ENCODE measurements at regions not wholly inside any gene's neighbourhood (a gene's known extent, or its start where the extent isn't known, plus 50 kb on each side); places are given as distances from the start of the nearest gene placed in this dataset.
"Not testable (repeated sequence)": the region's sequence is repeated elsewhere in the genome, so short reads cannot be mapped to it uniquely, and the experiment has no call there.

- no peak for DNase-seq
Measured at GRCh38 chr11:80986421-80987074, 1545.7 kb upstream of the TENM4 start.

DNA sequence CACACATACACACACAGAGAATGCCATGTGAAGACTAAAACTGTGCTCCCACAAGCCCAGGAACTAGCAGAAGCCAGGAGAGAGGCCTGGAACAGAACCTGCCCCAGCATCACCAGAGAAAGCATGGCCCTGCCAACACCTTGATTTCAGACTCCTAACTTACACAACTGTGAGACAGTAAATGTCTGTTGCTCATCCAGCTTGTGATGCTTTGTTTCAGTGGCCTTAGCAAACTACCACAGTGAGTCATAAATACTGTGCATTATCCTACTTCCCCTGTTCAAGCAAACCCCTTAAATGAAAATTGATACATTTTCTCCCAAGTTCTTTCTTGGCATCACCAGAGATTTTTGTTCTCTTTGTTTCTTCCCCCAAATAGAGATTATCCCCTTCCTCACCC is 1539.4 kb upstream of the TENM4 start:
- no peak for DNase-seq

GRCh38 chr11:80973786-80974185 is 1533.0 kb upstream of the TENM4 start:
- no peak for DNase-seq

DNA sequence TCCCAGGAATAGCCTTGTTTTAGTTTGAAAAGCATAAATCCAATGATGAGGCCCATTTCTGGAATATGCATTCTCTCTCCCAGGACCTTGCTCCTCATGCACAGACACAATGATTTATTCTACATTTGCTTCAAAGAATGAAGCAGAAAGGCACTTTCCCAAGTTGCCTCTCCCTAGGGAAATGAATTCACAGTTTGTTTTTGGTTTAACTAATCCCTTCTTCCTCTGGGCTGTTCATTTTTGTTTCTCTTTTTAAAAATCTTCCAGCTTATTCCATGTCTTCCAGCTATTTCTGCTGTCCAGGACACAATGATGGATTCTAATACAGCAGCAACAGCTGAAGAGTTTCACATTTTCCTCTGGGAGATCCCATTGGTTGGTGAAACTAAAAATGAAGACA is 1529.2 kb upstream of the TENM4 start:
- DNase-seq: no peak

DNA sequence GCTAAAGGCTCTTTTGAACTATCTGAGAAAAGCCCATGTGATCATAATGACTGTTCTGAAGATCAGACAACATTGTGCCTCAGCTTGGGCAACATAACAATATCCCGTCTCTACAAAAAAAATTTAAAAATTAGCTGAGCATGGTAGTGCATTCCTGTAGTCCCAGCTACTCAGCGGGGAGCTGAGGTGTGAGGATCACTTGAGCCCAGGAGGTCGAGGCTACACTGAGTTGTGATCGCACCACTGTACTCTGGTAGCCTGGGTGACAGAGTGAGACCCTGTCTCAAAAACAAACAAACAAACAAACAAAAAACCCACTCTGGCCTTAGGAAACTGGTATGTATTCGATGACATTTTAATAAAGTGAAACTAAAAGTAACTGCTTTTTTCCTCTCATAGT is 1526.8 kb upstream of the TENM4 start:
- DNase-seq: no peak

GRCh38 chr11:80960381-80961029 is 1519.7 kb upstream of the TENM4 start:
- DNase-seq: no peak

DNA sequence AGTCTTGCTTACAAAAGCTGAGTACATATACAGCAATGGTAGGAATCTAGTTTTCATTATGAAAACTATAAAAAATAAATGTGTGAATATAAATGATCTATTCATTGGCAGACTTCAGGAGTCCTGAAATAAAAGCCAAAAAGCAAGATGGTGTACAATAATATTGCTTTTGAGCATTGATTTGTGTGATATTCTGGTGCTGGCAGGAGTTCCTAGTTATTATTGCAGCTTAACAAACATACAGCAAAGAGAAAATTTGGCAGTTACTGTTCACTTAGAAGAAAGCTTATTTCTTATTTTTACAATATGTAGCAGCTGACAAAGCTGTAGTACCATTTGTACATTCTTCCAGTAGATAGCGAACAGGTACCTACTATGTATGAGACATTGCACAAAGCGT is 1518.9 kb upstream of the TENM4 start:
- no peak for DNase-seq

- no peak for DNase-seq
Measured at GRCh38 chr11:80958987-80959386, 1518.2 kb upstream of the TENM4 start.

GRCh38 chr11:80958361-80958760 is 1517.5 kb upstream of the TENM4 start:
- DNase-seq: no peak

- no peak for DNase-seq
Measured at GRCh38 chr11:80955588-80955987, 1514.8 kb upstream of the TENM4 start.

- DNase-seq: no peak
Measured at GRCh38 chr11:80948781-80949180, 1508.0 kb upstream of the TENM4 start.

DNA sequence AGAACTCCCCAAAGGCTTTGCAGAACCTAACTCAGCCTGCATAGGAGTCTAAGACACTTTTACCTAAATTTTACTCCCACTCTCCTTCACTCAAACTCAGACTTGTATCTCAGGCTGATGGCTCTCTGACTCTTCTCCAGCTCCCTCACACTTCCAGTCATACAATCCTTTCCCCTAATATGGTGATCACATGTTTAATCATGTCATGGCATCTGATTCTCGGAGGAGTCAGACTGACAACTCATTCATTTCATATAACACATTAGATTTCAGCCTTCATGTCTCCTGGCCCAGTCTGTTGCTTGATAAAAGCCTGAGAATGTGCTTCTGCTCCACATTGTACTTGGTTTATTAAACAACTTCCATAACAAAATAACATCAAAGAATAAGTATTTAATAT is 1503.9 kb upstream of the TENM4 start:
- DNase-seq: no peak

GRCh38 chr11:80943226-80943625 is 1502.4 kb upstream of the TENM4 start:
- no peak for DNase-seq

- DNase-seq: no peak
Measured at GRCh38 chr11:80937842-80938241, 1497.0 kb upstream of the TENM4 start.

DNA sequence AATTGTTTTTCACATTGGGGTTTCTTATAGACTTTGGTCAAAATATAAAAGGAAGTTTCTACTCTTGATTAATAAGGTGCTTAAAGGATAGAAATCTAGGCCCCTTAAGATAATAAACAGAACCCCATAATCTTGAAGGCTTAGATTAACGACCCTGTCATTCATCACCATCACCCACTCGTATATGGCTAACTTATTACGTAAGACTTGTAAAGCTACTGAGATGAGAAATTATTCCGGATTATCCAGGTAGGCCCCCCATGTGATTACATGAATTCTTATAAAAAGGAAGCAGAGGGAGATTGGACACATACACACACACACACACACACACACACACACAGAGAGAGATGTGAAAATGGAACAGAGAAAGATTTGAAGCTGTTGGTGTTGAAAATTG is 1489.2 kb upstream of the TENM4 start:
- no peak for DNase-seq

DNA sequence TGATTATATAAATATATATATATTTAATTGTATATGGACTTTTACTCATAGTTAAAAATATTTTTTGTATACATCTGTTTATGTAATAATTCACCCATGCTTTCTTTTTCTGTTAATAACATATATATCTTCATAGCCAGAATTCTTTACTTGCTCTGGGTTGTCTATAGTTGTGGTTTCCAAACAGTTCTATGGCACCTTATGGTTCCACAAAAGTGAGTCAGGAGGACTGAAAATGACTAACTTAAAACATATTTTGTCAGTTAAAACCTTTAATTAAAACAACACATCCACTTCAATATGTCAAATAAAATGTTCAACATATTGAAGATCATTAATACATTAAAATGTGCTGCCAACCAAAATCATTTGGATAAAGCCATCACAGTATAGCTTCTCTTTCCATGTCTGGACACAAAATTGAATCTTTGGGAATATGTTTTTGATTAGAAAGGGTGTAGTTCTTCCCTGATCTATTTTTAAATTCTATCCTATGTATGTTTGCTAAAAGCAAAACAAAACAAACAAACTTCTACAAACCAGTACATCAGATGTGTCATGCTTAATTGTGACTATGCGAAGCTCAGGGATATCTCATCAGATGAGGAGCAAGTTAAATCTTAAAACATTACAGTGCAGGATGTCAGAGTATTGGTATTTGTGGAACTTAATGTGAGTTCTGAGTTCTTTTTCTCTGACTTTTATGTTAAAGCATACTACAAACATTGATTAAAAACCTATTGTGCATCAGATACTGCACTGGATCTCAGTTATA is 1488.4 kb upstream of the TENM4 start:
- DNase-seq: no peak

DNA sequence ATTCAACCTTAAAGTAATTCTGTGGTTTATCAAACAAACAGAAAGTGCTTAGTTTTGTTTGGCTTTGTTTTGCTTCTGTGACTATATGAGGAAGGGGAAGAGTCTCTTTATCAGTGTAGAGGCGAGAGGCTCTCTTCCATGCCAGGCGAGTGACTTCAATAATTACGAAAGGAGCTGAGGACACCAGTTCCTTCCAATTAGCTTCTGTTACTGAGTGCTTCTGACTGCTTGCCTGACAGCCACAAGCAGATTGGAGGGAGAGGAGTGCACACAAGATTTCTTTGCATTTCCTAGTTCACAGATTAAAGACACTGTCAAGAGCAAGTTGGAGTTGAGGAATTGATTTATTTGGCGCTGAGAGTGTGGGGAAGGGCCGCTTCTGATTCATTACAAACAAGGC is 1484.5 kb upstream of the TENM4 start:
- DNase-seq: no peak

DNA sequence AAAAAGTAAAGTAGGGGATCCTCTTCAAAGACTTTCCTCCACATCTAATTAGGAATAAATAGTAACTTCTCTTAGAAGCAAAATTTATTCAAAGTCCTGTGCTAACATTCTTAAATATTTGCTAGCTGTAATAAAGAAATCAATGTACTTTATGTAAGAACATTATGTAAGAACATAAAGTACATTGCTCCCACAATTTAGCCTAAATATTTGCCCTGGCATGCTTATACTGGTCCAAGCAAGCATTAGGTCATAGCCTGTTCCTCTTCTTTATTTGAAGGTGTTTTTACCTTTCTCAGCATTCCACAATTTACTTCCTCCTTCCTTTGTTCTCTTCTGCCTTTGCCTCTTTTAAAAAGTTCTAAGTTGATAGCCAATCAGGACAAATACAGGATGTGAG is 1480.5 kb upstream of the TENM4 start:
- DNase-seq: not testable (repeated sequence)

DNA sequence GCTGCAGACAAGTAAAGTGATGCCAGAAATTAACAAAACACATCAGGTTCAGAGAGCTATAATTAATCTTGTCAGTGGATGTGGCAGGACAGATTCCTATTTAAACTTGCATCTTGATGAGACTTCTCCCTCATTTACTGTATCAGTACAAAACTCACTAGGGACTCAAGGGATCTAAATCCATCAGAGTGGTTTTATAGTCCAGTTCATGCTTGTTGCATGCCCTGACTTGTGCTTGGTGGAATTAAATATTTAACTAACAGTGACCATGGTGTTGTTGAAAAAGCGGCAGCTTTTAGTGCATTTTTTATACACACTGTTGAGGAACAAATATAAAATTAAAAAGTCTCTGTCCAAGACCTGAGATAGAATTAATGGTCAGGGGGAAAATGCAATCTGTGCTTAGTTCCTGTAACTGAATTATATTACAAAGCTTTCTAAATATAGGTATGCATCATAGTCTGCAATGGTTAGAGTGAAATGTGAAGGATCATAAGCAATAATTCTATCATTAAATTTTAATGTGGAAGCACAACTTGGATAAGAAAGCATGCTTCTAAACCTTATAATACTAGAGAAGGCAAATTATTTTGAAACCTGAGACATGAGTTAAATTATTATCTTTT is 1475.5 kb upstream of the TENM4 start:
- DNase-seq: no peak

DNA sequence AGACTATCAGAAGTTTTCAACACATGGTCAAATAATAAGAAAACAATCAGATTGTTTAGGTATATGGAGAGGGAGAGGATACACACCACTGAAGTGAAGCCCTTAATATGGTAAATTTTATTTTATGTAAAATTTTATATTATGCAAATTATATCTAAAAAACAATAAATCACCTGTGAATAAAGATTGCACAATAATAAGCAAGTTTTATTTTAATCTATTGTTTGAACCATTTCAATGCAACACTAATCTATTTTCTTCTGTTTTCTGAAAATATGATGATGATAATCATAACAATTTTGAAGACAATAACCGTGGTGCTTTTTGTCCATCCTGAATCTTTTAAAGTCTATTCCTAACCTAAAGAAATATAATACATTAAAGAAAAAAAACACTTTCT is 1473.5 kb upstream of the TENM4 start:
- DNase-seq: no peak

DNA sequence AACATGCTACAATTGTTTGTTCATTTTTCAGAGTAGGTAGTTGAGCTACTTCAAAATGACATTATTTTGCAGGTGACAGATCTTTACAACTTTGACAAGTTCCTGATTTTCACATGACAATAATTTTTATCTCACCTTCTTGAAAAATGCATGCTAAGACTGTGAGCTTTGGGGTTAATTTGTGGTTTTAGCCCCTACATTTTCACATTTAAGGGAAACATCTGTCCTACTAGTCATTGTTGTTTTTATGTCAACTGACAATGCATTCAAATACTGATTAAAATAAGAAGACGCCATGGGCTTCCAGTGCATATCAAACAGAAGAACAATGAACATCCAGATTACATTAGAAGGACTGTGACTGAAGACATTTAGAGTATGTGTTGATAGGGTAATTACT is 1470.8 kb upstream of the TENM4 start:
- no peak for DNase-seq

DNA sequence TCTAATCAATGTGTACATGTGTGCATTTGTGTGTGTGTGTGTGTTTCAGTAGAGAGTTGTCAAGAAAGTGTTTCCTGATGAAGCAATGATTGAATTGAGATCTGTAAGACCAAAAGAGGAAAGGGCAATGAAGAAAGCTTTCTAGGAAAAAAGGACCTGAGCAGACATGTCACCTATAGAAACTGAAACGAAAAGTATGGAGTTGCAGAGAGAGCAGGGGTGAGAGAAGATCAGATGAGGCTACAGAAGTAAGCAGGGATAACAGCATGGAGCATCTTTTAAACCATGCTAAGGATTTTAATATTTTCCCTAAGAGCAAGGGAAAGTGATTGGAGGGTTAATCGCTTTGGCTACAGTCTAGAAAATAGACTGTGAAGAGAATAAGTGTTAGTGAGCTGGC is 1459.4 kb upstream of the TENM4 start:
- no peak for DNase-seq

GRCh38 chr11:80899381-80899780 is 1458.6 kb upstream of the TENM4 start:
- DNase-seq: no peak

DNA sequence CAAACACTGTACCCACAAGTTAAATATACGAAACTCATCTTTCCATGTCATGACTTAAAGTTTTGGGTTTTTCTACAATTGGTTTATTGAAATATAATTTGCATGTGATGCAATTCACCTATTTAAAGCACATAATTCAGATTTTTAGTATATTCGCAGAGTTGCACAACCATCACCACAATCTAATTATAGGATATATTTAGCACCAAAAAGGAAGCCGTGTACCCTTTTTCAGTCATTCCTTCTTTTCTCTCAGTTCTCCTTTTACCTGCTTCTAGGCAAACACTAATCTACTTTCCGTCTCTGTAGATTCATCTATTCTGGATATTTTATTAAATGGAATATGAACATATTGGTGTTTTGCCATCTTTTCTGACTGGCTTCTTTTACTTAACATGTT is 1458.1 kb upstream of the TENM4 start:
- DNase-seq: no peak

Data from CD4-positive, alpha-beta T cell treated with Interferon alpha-2 for 1 hour (primary cell).